ENCODE measurements at regions not wholly inside any gene's neighbourhood (a gene's known extent, or its start where the extent isn't known, plus 50 kb on each side); places are given as distances from the start of the nearest gene placed in this dataset.

GRCh38 chr18:39485696-39486095 lies 1920.1 kb upstream of the CELF4 start (continued):
- TF ChIP-seq, protein P1, sequence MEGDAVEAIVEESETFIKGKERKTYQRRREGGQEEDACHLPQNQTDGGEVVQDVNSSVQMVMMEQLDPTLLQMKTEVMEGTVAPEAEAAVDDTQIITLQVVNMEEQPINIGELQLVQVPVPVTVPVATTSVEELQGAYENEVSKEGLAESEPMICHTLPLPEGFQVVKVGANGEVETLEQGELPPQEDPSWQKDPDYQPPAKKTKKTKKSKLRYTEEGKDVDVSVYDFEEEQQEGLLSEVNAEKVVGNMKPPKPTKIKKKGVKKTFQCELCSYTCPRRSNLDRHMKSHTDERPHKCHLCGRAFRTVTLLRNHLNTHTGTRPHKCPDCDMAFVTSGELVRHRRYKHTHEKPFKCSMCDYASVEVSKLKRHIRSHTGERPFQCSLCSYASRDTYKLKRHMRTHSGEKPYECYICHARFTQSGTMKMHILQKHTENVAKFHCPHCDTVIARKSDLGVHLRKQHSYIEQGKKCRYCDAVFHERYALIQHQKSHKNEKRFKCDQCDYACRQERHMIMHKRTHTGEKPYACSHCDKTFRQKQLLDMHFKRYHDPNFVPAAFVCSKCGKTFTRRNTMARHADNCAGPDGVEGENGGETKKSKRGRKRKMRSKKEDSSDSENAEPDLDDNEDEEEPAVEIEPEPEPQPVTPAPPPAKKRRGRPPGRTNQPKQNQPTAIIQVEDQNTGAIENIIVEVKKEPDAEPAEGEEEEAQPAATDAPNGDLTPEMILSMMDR (conservative IDR thresholded peaks at IDR 0.05; ENCODE audit: low read depth in 2 of 2): no peak

- DNase-seq (ENCODE audit: low spot score) (no peak), ATAC-seq (no peak)
- no peaks in the 10 kb centered on the region for H3K9me2 ChIP-seq (ENCODE audit: insufficient read depth)
- Mint-ChIP-seq H3K9me3 (no peaks in the 10 kb centered on the region), H3K36me3 (ENCODE audit: low read depth) (no peaks in the 10 kb centered on the region), H3K4me3 (no peak overlapping the region), H3K27ac (no peak overlapping the region), H3K27me3 (ENCODE audit: insufficient read depth, low read depth, poor library complexity) (no peaks in the 10 kb centered on the region), H3K4me1 (no peaks in the 10 kb centered on the region)
- no peak overlapping the region for H2AFZ ChIP-seq
- H3K4me3 ChIP-seq: no peak overlapping the region
- no peaks in the 10 kb centered on the region for H3K27me3 ChIP-seq (ENCODE audit: insufficient read depth)
- H3K27ac ChIP-seq (ENCODE audit: low read depth): no peak overlapping the region
- H3K4me1 ChIP-seq (ENCODE audit: insufficient read depth): no peaks in the 10 kb centered on the region
- no peaks in the 10 kb centered on the region for H4K20me1 ChIP-seq (replicated peaks; ENCODE audit: insufficient read depth)
- H3K36me3 ChIP-seq (ENCODE audit: insufficient read depth): no peaks in the 10 kb centered on the region
- H3K79me2 ChIP-seq (replicated peaks; ENCODE audit: insufficient read depth): no peaks in the 10 kb centered on the region
- no peaks in the 10 kb centered on the region for H3F3A ChIP-seq (replicated peaks; ENCODE audit: low read depth)
- H3K4me2 ChIP-seq: no peak overlapping the region
- no peak for TF ChIP-seq NANOG (IDR thresholded peaks at IDR 0.05; ENCODE audit: borderline replicate concordance)
- no peak for TF ChIP-seq JUNB (IDR thresholded peaks at IDR 0.05; ENCODE audit: unreplicated experiment)
- no peak for TF ChIP-seq ZNF114 (CRISPR knock-in tag; IDR thresholded peaks at IDR 0.05)
- TF ChIP-seq ZNF331 (CRISPR knock-in tag; IDR thresholded peaks at IDR 0.05; ENCODE audit: low read depth): no peak
- TF ChIP-seq POLR2AphosphoS5 (IDR thresholded peaks at IDR 0.05; ENCODE audit: low read depth): no peak
- no peak for TF ChIP-seq EZH2phosphoT487 (IDR thresholded peaks at IDR 0.05; ENCODE audit: unreplicated experiment)
- TF ChIP-seq ZNF462 (CRISPR knock-in tag; IDR thresholded peaks at IDR 0.05): no peak
- TF ChIP-seq REST (IDR thresholded peaks at IDR 0.05; ENCODE audit: unreplicated experiment): no peak
- TF ChIP-seq, protein P1 (conservative IDR thresholded peaks at IDR 0.05; ENCODE audit: low read depth in 2 of 2): no peak
- TF ChIP-seq EZH2 (IDR thresholded peaks at IDR 0.05; ENCODE audit: low read depth, unreplicated experiment): no peak
- no peak for TF ChIP-seq CREB1 (CRISPR knock-in tag; IDR thresholded peaks at IDR 0.05; ENCODE audit: low read depth)
These were observed 1915.7 kb upstream of the CELF4 start for GRCh38 chr18:39481281-39481680.

Data from GM23338 (cell line).